Parathyroid adenoma (tissue), 2 donors: ENCODE measurements at regions not wholly inside any gene's neighbourhood (a gene's known extent, or its start where the extent isn't known, plus 50 kb on each side); places are given as distances from the start of the nearest gene placed in this dataset.

Experiments
- H2AFZ ChIP-seq: fragments of 300-600 bp; sonication (generic); one replicate; pipeline ENCODE4 v1.7.0; 2017; ENCODE audit warnings: antibody characterized with exemption, mild to moderate bottlenecking
- H3K27ac ChIP-seq: fragments of 300-600 bp; sonication (generic); one replicate; pipeline ENCODE4 v1.7.0; 2017
- H3K27me3 ChIP-seq: fragments of 300-600 bp; sonication (generic); one replicate; pipeline ENCODE4 v1.7.0; 2017; ENCODE audit warnings: low read length; ENCODE audit not compliant: control insufficient read depth, insufficient read depth
- H3K36me3 ChIP-seq: fragments of 300-600 bp; sonication (generic); one replicate; pipeline ENCODE4 v1.7.0; 2017; ENCODE audit warnings: low read length; ENCODE audit not compliant: control insufficient read depth, insufficient read depth
- H3K4me1 ChIP-seq: fragments of 300-600 bp; sonication (generic); one replicate; pipeline ENCODE4 v1.7.0; 2017; ENCODE audit warnings: control low read depth
- H3K4me2 ChIP-seq: fragments of 300-600 bp; sonication (generic); one replicate; pipeline ENCODE4 v1.7.0; 2017; ENCODE audit warnings: low read length
- H3K4me3 ChIP-seq: fragments of 300-600 bp; sonication (generic); one replicate; pipeline ENCODE4 v1.7.0; 2017; ENCODE audit warnings: low read depth, low read length
- H3K79me2 ChIP-seq: fragments of 300-600 bp; sonication (generic); one replicate; pipeline ENCODE4 v1.7.0; 2017; ENCODE audit warnings: control low read depth
- H3K9ac ChIP-seq: fragments of 300-600 bp; sonication (generic); one replicate; pipeline ENCODE4 v1.7.0; 2017; ENCODE audit warnings: mild to moderate bottlenecking
- H3K9me3 ChIP-seq: fragments of 300-600 bp; sonication (generic); one replicate; pipeline ENCODE4 v1.7.0; 2017; ENCODE audit warnings: low read length; ENCODE audit not compliant: control insufficient read depth
- CTCF ChIP-seq: fragments of 300-600 bp; sonication (generic); IDR thresholded peaks from one replicate; pipeline ENCODE4 v1.7.0; 2017; ENCODE audit warnings: antibody characterized with exemption, mild to moderate bottlenecking
- donor health status: primary hyperparathyroidism.

GRCh38 chr2:238787501-238787900 is 60.4 kb upstream of the TWIST2 start:
- Histone ChIP-seq H3K4me2 (no peak overlapping the region), H3K9me3 (no peaks in the 10 kb centered on the region), H3K4me1 (no peaks in the 10 kb centered on the region), H3K36me3 (no peaks in the 10 kb centered on the region), H2AFZ (no peak overlapping the region), H3K4me3 (no peak overlapping the region), H3K9ac (no peak overlapping the region), H3K27me3 (no peaks in the 10 kb centered on the region), H3K27ac (no peak overlapping the region), H3K79me2 (no peaks in the 10 kb centered on the region)
- TF ChIP-seq CTCF, result no peak

- H3K9ac ChIP-seq, result no peak overlapping the region
- H3K79me2 ChIP-seq, result no peaks in the 10 kb centered on the region
- no peaks in the 10 kb centered on the region for H3K36me3 ChIP-seq
- H2AFZ ChIP-seq, result no peak overlapping the region
- H3K4me3 ChIP-seq, result no peak overlapping the region
- no peak for TF ChIP-seq CTCF
- no peak overlapping the region for H3K4me2 ChIP-seq
- no peaks in the 10 kb centered on the region for H3K27me3 ChIP-seq
- H3K27ac ChIP-seq, result no peak overlapping the region
- no peaks in the 10 kb centered on the region for H3K9me3 ChIP-seq
- no peaks in the 10 kb centered on the region for H3K4me1 ChIP-seq
Observed at GRCh38 chr2:238789317-238789806, 58.5 kb upstream of the TWIST2 start.

GRCh38 chr2:238790126-238790832 is 57.6 kb upstream of the TWIST2 start:
- no peak for TF ChIP-seq CTCF
- no peak overlapping the region for H3K27ac ChIP-seq
- no peaks in the 10 kb centered on the region for H3K36me3 ChIP-seq

GRCh38 chr2:238790833-238791230 is 57.1 kb upstream of the TWIST2 start:
- no peak overlapping the region for H3K4me3 ChIP-seq
- no peak overlapping the region for H2AFZ ChIP-seq
- H3K9me3 ChIP-seq, result no peaks in the 10 kb centered on the region
- H3K9ac ChIP-seq, result no peak overlapping the region
- no peak overlapping the region for H3K4me2 ChIP-seq
- H3K79me2 ChIP-seq, result no peaks in the 10 kb centered on the region
- H3K4me1 ChIP-seq, result no peaks in the 10 kb centered on the region
- no peaks in the 10 kb centered on the region for H3K27me3 ChIP-seq
- no peak for TF ChIP-seq CTCF
- H3K36me3 ChIP-seq, result no peaks in the 10 kb centered on the region
- H3K27ac ChIP-seq, result no peak overlapping the region

More at GRCh38 chr2:238790126-238790832, 57.6 kb upstream of the TWIST2 start:
- Histone ChIP-seq H3K9ac (no peak overlapping the region), H3K4me3 (no peak overlapping the region), H3K27me3 (no peaks in the 10 kb centered on the region), H3K79me2 (no peaks in the 10 kb centered on the region), H3K9me3 (no peaks in the 10 kb centered on the region), H3K4me1 (no peaks in the 10 kb centered on the region), H3K4me2 (no peak overlapping the region), H2AFZ (no peak overlapping the region)

- no peak for TF ChIP-seq CTCF
- Histone ChIP-seq H3K9ac (no peak overlapping the region), H3K4me1 (no peaks in the 10 kb centered on the region), H3K36me3 (no peaks in the 10 kb centered on the region), H3K79me2 (no peaks in the 10 kb centered on the region), H3K27me3 (peaks cover under 1% of the 10 kb centered on the region), H3K4me3 (no peak overlapping the region), H3K4me2 (no peak overlapping the region), H3K9me3 (no peaks in the 10 kb centered on the region), H2AFZ (no peak overlapping the region), H3K27ac (no peak overlapping the region)
Observed at GRCh38 chr2:238791354-238791753, 56.5 kb upstream of the TWIST2 start.
